Central memory CD4-positive, alpha-beta T cell (primary cell): ENCODE measurements at regions not wholly inside any gene's neighbourhood (a gene's known extent, or its start where the extent isn't known, plus 50 kb on each side); places are given as distances from the start of the nearest gene placed in this dataset.
"Not testable (repeated sequence)": the region's sequence is repeated elsewhere in the genome, so short reads cannot be mapped to it uniquely, and the experiment has no call there.

Experiments
- DNase-seq: peaks from one replicate; pipeline ENCODE4 v3.0.0; 2022

DNA sequence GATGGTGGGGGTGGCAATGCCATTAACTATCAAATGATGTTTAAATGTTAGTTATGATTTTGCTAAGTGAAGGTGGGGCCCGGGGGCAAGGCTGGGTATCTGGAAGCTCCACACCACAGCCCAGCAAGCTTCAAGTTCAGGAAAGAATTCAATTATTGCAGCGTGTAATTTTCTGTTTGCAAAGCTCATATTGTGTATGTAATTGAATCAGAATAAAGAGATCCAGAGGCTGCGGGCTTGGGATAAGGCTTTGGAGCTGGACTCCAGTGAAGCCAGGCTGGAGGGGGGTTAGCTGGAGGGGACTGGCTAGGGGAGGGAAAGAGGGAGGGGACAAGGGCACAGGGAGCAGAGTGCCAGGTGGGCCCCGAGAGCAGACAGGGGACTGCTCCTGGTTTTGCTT lies 557.1 kb upstream of the CADM1 start:
- DNase-seq, result no peak

GRCh38 chr11:116059919-116060318 lies 555.7 kb upstream of the CADM1 start:
- no peak for DNase-seq

DNA sequence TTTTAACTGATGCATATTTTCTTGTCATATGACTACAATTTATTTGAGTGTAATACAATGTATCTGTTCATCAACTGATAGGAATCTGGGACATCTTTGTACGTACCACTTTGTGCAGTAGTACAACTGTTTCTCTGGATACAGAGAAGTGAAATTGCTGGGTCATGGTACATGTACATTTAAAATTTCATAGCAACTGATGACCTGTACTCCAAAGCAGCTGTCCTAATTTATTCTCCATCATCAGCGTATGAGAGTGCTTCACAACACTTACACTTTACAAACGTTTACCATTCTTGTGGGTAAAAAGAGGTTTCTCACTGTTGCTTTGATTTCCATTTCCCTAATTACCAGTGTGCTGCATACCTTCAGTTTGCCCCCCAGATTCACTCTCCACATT lies 552.8 kb upstream of the CADM1 start:
- DNase-seq, result no peak

GRCh38 chr11:116055064-116055463 lies 550.8 kb upstream of the CADM1 start:
- DNase-seq, result no peak

GRCh38 chr11:116053548-116053919 lies 549.3 kb upstream of the CADM1 start:
- DNase-seq, result no peak

DNA sequence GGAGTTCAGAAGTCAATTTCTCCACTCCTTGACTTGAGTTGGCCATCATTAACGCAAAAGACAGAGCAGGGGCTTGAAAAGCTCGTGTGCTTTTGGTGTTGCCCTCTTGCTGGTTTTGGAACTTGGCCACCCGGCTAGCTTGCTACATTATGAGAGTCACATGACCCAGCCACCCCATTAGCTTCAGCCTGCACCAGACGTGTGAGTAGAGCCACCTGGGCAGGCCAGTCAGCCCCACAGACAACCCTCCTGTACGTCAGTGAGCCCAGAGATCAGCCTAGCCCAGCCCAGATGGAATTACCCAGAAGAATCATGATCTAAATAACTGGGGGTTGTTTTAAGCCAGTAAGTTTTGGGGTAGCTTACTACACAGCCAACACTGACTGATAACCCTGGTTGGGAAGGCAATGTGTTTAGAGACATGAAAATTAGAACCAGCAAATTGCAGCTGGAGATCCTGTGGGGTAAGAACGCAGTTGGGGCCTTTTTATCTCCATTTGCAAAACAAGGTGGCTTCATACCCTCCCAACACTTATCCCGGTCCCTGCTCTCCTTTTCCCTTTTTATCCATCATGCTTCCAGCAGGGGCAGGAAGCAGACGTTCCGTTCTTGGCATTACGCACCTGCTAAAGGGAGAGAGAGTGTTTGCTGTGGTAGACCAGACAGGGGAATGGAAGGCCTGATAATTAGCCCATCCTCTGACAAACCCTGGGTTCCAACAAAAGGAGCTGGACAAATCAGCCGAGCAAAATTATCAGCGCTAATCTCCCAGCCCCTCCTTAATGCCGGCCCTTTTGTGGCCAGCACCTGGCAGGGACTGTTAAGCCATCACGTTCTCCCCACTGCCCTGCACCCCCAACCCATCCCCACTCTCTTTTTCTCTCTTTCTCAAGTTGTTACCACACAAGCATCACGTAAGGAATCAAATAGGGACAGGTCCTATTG lies 548.7 kb upstream of the CADM1 start:
- DNase-seq, result no peak

DNA sequence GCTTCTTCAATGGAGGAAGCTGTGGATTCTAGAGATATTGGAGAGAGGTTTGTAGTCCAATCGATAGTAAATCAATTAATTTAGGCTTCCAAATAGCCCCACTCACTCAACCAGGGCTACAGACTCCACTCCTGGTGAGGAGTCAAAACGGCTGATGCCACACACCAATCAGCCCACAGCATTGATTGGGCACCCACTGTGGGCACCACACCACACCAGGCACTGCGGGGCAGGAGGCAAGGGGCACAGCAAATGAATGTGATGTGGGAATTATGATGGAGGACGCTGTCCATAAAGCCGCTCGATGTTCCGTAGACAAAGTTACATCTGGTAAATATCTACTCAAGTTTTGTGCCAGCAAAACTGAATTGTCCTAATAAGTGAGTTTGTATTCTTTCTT lies 547.3 kb upstream of the CADM1 start:
- no peak for DNase-seq

GRCh38 chr11:116049383-116049782 lies 545.2 kb upstream of the CADM1 start:
- no peak for DNase-seq

DNA sequence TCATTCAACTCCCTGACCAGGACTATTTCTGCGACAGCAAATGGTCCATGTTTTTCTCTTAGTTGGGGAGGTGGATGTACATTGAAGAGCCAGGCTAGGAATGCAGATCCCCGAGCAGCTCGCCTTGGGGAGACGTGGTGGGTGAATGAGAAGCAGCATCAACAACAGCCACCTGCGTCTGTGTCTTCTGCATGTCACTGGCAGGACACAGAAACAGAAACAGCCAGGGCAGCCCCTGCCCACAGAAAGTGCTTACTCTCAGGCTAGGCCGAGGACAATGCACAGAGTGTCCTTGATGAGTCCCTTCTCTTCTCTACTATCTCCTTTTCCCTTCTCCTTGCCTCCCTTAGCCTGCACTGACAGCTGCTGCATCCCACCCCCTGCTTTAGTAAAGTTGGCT lies 541.9 kb upstream of the CADM1 start:
- DNase-seq, result no peak

GRCh38 chr11:116044941-116045340 lies 540.7 kb upstream of the CADM1 start:
- no peak for DNase-seq

DNA sequence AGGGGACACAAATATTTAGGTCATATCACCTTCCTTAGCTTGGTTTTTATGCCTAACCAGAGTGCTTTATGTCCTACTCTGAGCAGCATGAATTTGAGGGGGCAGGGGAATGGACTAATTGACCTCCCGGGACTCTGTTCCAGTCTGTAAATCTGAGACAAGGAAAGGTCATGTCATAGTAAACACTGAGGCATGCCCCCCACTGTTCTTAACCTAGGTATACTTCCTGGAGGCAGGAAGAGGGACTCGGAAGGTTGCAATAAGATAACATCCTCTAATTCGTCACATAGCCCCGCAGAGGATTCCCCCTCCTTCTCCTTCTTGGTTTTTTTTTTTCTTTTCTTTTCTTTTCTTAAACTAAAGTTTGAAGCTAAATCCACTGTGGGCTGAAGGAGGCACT lies 540.3 kb upstream of the CADM1 start:
- DNase-seq, result no peak

GRCh38 chr11:116043857-116044256 lies 539.6 kb upstream of the CADM1 start:
- DNase-seq, result no peak

DNA sequence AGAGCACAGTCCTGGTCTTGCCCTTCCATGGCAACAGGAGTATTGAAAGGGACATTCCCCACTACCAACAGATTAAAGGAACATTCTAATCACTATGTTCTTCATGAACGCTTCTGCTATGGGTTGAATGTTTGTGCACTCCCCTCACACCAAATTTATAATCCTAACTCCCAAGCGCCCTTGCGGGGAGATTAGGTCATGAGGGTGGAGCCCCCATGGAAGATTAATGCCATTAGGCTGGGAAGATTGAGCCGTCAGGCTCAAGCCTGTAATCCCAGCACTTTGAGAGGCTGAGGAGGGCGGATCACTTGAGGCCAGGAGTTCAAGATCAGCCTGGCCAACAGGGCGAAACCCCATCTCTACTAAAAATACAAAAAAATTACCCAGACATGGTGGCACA lies 538.8 kb upstream of the CADM1 start:
- not testable (repeated sequence) for DNase-seq

DNA sequence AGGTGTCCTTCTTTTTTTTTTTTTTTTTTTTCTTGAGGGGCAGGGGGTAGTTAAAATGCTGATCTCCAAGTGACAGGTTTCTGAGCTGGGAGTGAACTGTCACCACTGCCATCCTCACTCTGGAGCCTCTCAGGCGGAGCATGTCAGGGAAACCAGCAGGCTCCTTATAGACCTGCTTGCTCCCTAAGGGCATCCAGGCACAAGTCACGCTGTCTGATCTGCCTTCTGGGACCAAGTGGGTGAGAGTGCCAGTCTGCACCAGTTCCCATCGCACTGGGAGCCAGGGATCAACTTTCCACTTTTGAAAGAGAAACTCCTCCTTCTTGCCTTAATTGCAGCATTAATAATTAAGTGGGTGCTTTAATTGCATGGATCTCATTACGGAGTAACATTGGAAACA lies 537.9 kb upstream of the CADM1 start:
- no peak for DNase-seq

DNA sequence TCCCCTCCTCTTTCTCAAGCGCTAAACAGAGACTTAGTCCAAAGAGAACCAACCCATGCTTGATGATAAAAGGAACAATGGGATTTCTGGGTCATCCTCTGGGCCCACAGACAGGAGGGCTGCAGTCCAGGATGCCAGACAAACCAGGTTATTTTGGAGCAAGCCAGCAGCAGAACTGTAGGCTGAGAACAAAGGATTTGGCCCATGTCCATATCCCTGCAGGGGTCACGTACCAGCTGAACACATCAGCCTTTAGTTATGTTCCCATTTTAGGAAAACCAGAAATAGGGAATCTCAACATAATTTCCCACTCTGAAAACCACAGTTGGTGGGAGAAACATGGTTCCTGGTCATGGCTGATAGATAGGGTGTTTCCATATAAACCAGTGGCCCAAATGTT lies 533.6 kb upstream of the CADM1 start:
- no peak for DNase-seq

DNA sequence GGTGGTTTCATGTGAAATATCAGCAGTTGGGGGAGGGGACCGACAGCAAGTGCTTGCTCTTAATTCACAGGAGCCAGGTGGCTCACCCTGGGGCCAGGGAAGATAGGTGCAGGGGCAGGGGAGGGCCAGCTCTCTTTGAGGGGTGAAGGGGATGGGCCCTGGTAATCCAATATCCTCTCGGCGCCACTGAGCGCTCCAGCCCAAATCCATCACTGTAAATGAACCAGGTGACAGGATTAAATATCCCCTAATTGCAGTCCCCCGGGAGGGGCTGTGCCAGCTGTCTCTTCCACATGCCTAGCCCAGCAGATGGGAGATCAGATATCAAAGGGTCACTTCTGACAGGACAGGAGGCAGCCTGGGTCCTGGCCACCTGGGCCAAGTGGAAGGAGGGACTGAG lies 531.8 kb upstream of the CADM1 start:
- no peak for DNase-seq

DNA sequence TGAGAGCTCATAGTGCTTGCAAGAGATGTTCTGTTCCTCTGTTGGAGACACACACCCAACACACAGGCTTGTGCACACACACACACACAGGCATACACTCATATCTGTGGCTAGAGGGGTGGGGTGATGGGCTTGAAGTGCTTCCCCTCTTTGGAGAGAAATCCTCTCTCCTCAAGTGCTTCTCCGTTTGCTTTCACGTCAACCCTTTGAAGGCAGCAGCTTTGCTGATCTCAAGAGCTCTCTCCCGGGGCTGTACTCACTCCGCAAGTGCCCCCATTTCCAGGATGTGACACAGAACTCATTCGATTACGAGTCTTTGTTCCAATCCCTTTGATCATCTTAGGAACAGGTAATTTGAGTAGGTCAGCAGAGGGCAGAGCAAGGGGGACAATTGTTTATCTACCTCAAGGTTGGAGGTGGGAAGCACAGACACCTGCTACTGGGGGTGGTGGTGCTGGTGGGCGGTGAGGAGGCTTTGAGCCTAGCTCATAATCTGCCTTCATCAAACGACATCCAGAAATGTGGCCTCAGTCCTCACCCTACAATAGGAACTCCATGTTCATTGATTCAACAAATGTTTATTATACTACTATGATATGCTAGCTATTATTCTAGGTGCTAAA lies 529.8 kb upstream of the CADM1 start:
- no peak for DNase-seq

DNA sequence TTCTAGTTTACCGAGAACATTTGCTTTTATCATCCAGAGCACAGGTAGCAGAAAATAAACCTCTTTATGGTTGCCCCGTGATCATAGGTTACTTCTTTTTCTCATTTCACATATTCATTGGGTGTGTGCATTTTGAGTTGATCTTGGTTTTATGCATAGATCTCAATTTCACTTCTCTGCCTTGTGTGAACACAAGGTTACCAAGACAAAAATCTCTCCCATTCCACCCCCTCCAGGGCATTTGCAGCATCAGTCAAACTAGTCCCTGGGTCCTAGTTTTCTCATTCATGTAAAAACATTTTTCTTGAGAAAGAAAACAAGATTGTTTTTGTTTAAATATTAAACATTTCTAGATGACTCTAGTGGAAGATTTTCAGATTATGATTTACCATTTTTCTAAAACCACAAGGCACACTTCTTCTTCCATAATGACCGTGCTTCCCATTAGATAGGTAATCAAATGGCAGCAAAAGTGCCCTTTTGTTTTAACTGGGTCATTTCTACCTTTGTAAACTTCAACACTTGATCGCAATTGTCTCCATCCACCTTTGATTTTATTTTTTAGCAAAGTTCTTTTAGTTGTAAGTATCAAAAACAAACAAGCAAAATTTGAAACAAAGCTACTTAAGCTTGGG lies 526.6 kb upstream of the CADM1 start:
- DNase-seq, result no peak

GRCh38 chr11:116028506-116028905 lies 524.3 kb upstream of the CADM1 start:
- DNase-seq, result not testable (repeated sequence)

- DNase-seq, result no peak
Observed at GRCh38 chr11:115999437-115999836, 495.2 kb upstream of the CADM1 start.

- DNase-seq, result no peak
Observed at GRCh38 chr11:115996808-115997188, 492.6 kb upstream of the CADM1 start.

- DNase-seq, result no peak
Observed at GRCh38 chr11:115996125-115996807, 492.1 kb upstream of the CADM1 start.

GRCh38 chr11:115993590-115993989 lies 489.4 kb upstream of the CADM1 start:
- DNase-seq, result no peak
